ENCODE measurements at regions not wholly inside any gene's neighbourhood (a gene's known extent, or its start where the extent isn't known, plus 50 kb on each side); places are given as distances from the start of the nearest gene placed in this dataset.

DNA sequence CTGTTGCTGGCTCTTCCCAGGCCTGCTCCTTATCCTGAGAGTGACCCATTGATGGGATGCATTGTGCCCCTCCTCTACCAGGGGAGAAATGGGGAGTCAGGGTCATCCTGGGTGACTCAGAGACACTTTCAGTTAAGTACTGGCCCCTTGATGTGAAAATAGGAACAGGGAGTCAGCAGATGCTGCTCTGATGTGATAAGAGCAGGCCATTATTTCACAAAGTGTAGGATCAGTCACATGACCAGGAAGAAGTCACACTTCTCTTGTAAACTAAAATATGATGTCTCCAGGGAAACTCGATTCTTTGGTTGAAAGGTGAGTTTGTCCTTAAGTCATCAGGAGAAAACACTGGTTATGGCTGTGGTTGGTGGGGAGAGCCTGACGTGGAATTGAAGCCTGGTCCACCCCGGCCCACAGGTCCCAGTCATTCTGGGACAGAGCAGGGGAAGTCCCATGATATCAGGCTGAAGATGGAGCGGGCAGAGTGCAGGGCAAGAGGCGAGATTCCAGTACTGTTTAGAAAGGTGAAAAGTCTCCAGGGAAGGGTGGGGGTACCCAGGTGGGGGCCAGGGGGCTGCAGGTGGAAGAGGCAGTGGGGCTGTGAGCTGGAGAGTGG, 88.6 kb upstream of the NLRP1 start:
- no peak for TF ChIP-seq POLR2A (IDR thresholded peaks at IDR 0.05; ENCODE audit: low read depth)
- TF ChIP-seq, protein P1, sequence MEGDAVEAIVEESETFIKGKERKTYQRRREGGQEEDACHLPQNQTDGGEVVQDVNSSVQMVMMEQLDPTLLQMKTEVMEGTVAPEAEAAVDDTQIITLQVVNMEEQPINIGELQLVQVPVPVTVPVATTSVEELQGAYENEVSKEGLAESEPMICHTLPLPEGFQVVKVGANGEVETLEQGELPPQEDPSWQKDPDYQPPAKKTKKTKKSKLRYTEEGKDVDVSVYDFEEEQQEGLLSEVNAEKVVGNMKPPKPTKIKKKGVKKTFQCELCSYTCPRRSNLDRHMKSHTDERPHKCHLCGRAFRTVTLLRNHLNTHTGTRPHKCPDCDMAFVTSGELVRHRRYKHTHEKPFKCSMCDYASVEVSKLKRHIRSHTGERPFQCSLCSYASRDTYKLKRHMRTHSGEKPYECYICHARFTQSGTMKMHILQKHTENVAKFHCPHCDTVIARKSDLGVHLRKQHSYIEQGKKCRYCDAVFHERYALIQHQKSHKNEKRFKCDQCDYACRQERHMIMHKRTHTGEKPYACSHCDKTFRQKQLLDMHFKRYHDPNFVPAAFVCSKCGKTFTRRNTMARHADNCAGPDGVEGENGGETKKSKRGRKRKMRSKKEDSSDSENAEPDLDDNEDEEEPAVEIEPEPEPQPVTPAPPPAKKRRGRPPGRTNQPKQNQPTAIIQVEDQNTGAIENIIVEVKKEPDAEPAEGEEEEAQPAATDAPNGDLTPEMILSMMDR (IDR thresholded peaks at IDR 0.05): no peak

All from esophagus muscularis mucosa (tissue), 3 donors.